A549 (cell line): ENCODE measurements at regions not wholly inside any gene's neighbourhood (a gene's known extent, or its start where the extent isn't known, plus 50 kb on each side); places are given as distances from the start of the nearest gene placed in this dataset.

ENCODE experiments used
- BCL3 ChIP-seq: fragments of >200 bp; sonication (Bioruptor Twin); formaldehyde crosslinking; IDR thresholded peaks from 3 replicates; pipeline ENCODE4 v1.6.1; 2016
- CBX2 ChIP-seq: fragments of 200-600 bp; sonication (generic); IDR thresholded peaks from 2 replicates; pipeline ENCODE4 v1.6.1; 2016; ENCODE audit warnings: low read depth, mild to moderate bottlenecking, borderline replicate concordance
- CTCF ChIP-seq: fragments of >200 bp; sonication (Bioruptor Twin); formaldehyde crosslinking; IDR thresholded peaks from 3 replicates; pipeline ENCODE4 v1.5.1; 2016
- JUN ChIP-seq, 2 experiments: fragments of >200 bp; sonication (Bioruptor Twin); formaldehyde crosslinking; IDR thresholded peaks; 2 replicates in 1 of 2; 3 replicates in 1 of 2; pipeline ENCODE4 v1.6.1; 2016 to 2017
- KDM1A ChIP-seq: fragments of 200-600 bp; sonication (generic); IDR thresholded peaks from 2 replicates; pipeline ENCODE4 v1.6.1; 2016; ENCODE audit warnings: low read depth, mild to moderate bottlenecking
- MAFK ChIP-seq: fragments of 450-650 bp; IDR thresholded peaks from 2 replicates; pipeline ENCODE4 v1.6.1; 2014; ENCODE audit not compliant: partially characterized antibody
- NFE2L2 ChIP-seq: fragments of 150-350 bp; conservative IDR thresholded peaks from 2 replicates; pipeline ENCODE4 v1.6.1; 2014; ENCODE audit warnings: low read length
- PHF8 ChIP-seq: fragments of 200-600 bp; sonication (generic); IDR thresholded peaks from 2 replicates; pipeline ENCODE4 v1.6.1; 2016; ENCODE audit warnings: low read depth, mild to moderate bottlenecking, antibody characterized with exemption, moderate library complexity, borderline replicate concordance
- POLR2A ChIP-seq: IDR thresholded peaks from 2 replicates; pipeline ENCODE4 v1.6.1; 2012; ENCODE audit warnings: mild to moderate bottlenecking, low read length
- RAD21 ChIP-seq, 2 experiments: fragments of >200 bp in 1 of 2; sonication (Bioruptor Twin) in 1 of 2; formaldehyde crosslinking in 1 of 2; IDR thresholded peaks in 1 of 2; conservative IDR thresholded peaks in 1 of 2; 2 replicates in 1 of 2; 3 replicates in 1 of 2; pipeline ENCODE4 v1.6.1; 2012 to 2018; ENCODE audit warnings: inconsistent platforms in 1 of 2
- RFX5 ChIP-seq: fragments of 450-650 bp; IDR thresholded peaks from 2 replicates; pipeline ENCODE4 v1.7.1; 2014; ENCODE audit warnings: antibody characterized with exemption, mild to moderate bottlenecking, moderate library complexity
- TFCP2L1 ChIP-seq: fragments of 250-450 bp; sonication (Bioruptor Pico); IDR thresholded peaks from 2 replicates; pipeline ENCODE4 v1.5.0; 2021; ENCODE audit warnings: mild to moderate bottlenecking
- USF2 ChIP-seq: fragments of 450-650 bp; IDR thresholded peaks from 2 replicates; pipeline ENCODE4 v1.6.1; 2014; ENCODE audit warnings: antibody characterized with exemption

- no peak for TF ChIP-seq CTCF
- TF ChIP-seq USF2: no peak
- TF ChIP-seq TFCP2L1: no peak
- no peak for TF ChIP-seq RAD21 (conservative IDR thresholded peaks at IDR 0.05 in 1 of 2, IDR thresholded peaks at IDR 0.05 in 1 of 2)
- no peak for TF ChIP-seq BCL3
- no peak for TF ChIP-seq PHF8
- TF ChIP-seq JUN (IDR thresholded peaks at IDR 0.05): no peak
- TF ChIP-seq POLR2A: no peak
- TF ChIP-seq KDM1A: no peak
- TF ChIP-seq RFX5: no peak
- no peak for TF ChIP-seq CBX2
- TF ChIP-seq MAFK: no peak
- TF ChIP-seq NFE2L2: no peak
These were observed 2144.6 kb upstream of the TENM3 start for GRCh38 chr4:180098586-180098985.
